Thoracic aorta (tissue), 2 donors: ENCODE measurements at regions not wholly inside any gene's neighbourhood (a gene's known extent, or its start where the extent isn't known, plus 50 kb on each side); places are given as distances from the start of the nearest gene placed in this dataset.

Source experiments
- ATAC-seq: fragments of 150-250 bp; one replicate; pipeline ENCODE4 v1.8.0; 2017; ENCODE audit warnings: low read depth; ENCODE audit not compliant: insufficient number of reproducible peaks, low FRiP score
- DNase-seq: peaks from one replicate; pipeline ENCODE4 v3.0.0-alpha.2; 2020; ENCODE audit warnings: low spot score
- H3K27ac ChIP-seq, 2 donors: fragments of 200-600 bp; sonication (generic); 1 replicate in 1 of 2; 2 replicates in 1 of 2; pipeline ENCODE4 v1.5.1; 2016; ENCODE audit warnings: mild to moderate bottlenecking in 2 of 2, moderate library complexity in 2 of 2
- H3K27me3 ChIP-seq: fragments of 200-600 bp; sonication (generic); replicated peaks from 2 replicates; pipeline ENCODE4 v1.6.0; 2016; ENCODE audit warnings: mild to moderate bottlenecking; ENCODE audit not compliant: insufficient read depth
- H3K36me3 ChIP-seq: fragments of 200-600 bp; sonication (generic); one replicate; pipeline ENCODE4 v1.5.1; 2016
- H3K4me1 ChIP-seq, 2 donors: fragments of 200-600 bp; sonication (generic); 1 replicate in 1 of 2; 2 replicates in 1 of 2; pipeline versions ENCODE4 v1.5.1 to v1.6.0; 2016; ENCODE audit warnings: low read depth in 2 of 2, mild to moderate bottlenecking in 1 of 2; ENCODE audit not compliant: control insufficient read depth in 1 of 2
- H3K4me3 ChIP-seq: fragments of 200-600 bp; sonication (generic); 2 replicates; pipeline ENCODE4 v1.5.1; 2016; ENCODE audit warnings: mild to moderate bottlenecking
- H3K9me3 ChIP-seq: fragments of 200-600 bp; sonication (generic); 2 replicates; pipeline ENCODE4 v1.5.1; 2016
- TF ChIP-seq, protein P1 (sequence below): fragments of 200-600 bp; sonication (generic); IDR thresholded peaks from one replicate; pipeline ENCODE4 v1.5.1; 2019; ENCODE audit warnings: antibody characterized with exemption

DNA sequence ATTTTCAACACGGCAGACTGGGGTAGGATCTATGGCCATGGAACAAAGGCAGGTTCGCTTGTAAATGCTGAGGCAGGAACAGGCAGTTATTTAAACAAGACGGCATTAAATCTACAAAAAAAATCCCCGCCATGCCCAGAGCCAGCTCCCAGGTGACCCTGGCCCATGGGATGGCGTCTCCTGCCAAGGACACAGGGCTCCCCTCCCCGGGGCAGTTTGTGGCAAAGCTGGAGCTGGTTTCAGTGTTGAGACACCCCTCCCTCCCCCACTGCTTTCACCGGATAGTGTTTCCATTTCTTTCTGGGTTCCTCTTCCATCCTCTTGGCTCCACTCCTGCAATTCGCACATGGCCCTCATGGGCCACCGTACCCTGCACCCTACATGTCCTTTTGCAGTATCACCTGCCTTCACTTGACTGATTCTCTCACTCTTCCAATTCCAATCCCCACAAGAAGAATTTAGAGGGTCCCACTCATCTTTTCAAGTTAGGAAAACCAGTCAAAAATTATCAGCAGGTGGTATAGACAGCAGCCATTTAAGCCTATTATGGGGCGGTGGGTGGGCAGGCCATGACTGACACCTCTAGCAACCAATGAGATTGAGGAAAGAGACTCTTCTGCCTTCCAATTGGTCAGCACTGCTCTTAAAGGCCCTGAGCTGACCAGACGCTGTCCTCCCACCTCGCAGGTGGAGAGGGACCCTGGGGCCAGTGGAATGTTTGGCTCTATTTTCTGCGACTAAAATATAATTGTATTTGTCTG lies 52.0 kb downstream of the OLIG1 start:
- no peaks in the 10 kb centered on the region for H3K36me3 ChIP-seq
- ATAC-seq (no peak), DNase-seq (no peak)
- H3K9me3 ChIP-seq, result no peaks in the 10 kb centered on the region
- H3K27me3 ChIP-seq, result no peaks in the 10 kb centered on the region
- TF ChIP-seq, protein P1, sequence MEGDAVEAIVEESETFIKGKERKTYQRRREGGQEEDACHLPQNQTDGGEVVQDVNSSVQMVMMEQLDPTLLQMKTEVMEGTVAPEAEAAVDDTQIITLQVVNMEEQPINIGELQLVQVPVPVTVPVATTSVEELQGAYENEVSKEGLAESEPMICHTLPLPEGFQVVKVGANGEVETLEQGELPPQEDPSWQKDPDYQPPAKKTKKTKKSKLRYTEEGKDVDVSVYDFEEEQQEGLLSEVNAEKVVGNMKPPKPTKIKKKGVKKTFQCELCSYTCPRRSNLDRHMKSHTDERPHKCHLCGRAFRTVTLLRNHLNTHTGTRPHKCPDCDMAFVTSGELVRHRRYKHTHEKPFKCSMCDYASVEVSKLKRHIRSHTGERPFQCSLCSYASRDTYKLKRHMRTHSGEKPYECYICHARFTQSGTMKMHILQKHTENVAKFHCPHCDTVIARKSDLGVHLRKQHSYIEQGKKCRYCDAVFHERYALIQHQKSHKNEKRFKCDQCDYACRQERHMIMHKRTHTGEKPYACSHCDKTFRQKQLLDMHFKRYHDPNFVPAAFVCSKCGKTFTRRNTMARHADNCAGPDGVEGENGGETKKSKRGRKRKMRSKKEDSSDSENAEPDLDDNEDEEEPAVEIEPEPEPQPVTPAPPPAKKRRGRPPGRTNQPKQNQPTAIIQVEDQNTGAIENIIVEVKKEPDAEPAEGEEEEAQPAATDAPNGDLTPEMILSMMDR, result no peak
- no peak overlapping the region for H3K4me3 ChIP-seq
- H3K4me1 ChIP-seq, result peaks cover 0 to under 1% of the 10 kb centered on the region in 2 donors
- H3K27ac ChIP-seq, result no peak overlapping the region

DNA sequence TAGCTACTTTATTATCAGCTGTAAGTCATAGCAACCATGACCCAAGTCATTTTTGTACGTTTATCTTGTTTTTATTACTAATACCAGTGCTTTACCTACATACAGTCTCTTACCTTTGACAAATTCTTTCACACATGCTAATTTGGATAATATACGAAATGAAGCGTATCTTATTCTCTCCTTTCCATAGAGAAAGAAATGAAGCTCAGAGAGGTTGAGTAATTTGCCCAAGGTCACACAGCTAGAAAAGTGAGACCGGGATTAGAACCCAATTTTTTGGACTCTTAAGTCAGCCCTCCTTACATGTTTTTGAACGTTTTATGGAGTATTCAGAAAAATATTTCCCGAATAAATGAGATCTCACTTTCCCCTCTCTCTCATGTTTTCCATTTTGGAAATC lies 52.6 kb downstream of the OLIG1 start:
- DNase-seq (no peak), ATAC-seq (no peak)
- Histone ChIP-seq H3K27ac (no peak overlapping the region), H3K27me3 (no peaks in the 10 kb centered on the region), H3K4me3 (no peak overlapping the region), H3K9me3 (no peaks in the 10 kb centered on the region), H3K4me1 (peaks cover 0 to 5% of the 10 kb centered on the region in 2 donors), H3K36me3 (no peaks in the 10 kb centered on the region)
- TF ChIP-seq, protein P1, result no peak

DNA sequence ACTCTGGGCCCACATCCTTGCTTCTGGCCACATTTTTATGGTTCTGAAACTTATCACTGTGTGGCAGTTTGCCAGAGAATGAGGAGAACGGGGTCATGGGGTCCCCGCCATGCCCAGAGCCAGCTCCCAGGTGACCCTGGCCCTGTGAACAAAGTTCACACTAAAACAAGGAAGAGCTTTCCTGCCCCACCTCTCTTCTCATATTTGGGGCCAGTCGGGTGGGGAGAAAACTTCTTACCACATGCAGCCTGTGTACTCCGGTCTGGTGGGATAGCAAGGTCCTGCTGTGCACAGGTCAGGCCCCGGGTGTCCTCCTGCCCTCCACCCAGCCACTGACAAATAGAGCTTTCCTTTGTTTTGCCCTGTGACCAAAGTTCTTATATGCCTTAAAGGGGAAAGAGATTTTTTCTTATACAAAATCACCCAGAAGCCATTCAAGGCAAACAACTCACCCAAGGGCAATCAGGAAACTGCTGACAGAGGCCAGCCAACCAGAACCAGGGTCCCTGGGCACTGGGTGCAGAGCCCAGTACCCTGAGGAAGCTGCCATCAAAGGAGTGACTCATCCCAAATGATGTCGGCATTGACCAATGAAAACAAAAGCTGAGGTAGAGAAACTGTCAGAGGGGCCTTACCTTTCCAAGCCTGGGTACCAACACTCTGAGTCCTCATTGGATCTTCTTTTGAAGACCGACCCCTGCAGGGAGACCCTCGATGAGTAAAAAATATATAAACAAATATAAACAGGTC lies 53.6 kb downstream of the OLIG1 start:
- Histone ChIP-seq H3K27ac (no peak overlapping the region), H3K9me3 (no peaks in the 10 kb centered on the region), H3K4me3 (no peak overlapping the region), H3K27me3 (no peaks in the 10 kb centered on the region), H3K36me3 (no peaks in the 10 kb centered on the region), H3K4me1 (peaks cover 0 to 5% of the 10 kb centered on the region in 2 donors)
- TF ChIP-seq, protein P1, result no peak
- DNase-seq (no peak), ATAC-seq (no peak)

DNA sequence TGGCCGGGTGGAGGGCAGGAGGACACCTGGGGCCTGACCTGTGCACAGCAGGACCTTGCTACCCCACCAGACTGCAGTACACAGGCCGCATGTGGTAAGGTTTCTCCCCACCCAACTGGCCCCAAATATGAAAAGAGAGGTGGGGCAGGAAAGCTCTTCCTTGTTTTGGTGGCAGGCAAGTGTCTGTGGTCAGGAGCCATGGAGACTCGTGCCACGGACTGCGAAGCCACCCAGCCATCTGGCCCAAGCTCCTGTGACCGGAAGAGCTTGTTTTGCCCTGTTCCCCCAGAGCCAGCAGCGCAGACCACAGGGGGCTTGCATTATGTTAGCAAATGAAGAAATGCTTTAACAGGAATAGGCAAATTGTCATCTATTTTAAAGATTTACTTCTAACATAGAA lies 54.9 kb downstream of the OLIG1 start:
- TF ChIP-seq, protein P1, result no peak
- ATAC-seq, result no peak
- peaks cover 0 to 5% of the 10 kb centered on the region in 2 donors for H3K4me1 ChIP-seq
- no peaks in the 10 kb centered on the region for H3K9me3 ChIP-seq
- H3K27ac ChIP-seq, result no peak overlapping the region
- no peak for DNase-seq
- no peaks in the 10 kb centered on the region for H3K27me3 ChIP-seq
- H3K36me3 ChIP-seq, result no peaks in the 10 kb centered on the region
- H3K4me3 ChIP-seq, result no peak overlapping the region

DNA sequence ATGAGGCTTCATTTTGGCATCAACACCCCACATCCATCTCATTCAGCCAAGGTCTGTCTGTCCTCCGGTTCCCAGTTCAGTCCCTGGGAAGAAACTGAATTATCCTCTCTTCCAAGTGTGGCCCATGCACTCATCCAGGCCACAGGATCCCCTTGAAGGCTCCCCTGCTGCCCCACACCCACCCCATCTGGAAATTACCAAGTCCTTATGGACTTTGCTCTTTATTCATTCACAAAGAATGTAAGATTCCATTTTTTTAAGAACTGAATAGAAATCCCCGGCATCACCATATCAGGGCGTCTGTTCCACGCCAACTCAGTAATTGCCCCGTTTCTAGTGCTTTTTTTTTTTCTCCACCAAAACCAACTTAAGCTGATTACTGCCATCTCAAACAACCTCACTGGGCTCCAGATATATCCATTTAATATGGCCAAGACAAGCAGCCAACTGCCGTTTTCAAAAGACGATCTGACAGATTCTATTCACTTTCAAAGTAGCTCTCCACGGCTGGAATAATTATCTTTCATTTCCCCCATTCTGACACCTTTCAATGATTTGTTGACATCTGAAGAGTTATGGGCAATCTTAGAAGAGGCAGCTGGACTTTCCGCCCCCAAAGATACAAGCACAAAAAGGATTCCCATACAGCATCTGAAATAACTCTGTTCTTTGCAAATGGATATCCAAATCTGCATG lies 55.9 kb downstream of the OLIG1 start:
- no peak for DNase-seq

More for the DNA sequence above, 55.9 kb downstream of the OLIG1 start:
- no peaks in the 10 kb centered on the region for H3K9me3 ChIP-seq
- H3K4me3 ChIP-seq, result no peak overlapping the region
- no peaks in the 10 kb centered on the region for H3K27me3 ChIP-seq
- TF ChIP-seq, protein P1, result no peak
- H3K36me3 ChIP-seq, result no peaks in the 10 kb centered on the region
- no peak for ATAC-seq
- no peak overlapping the region for H3K27ac ChIP-seq
- H3K4me1 ChIP-seq, result peaks cover 0 to 5% of the 10 kb centered on the region in 2 donors
